GM21367 (cell line): ENCODE measurements at regions not wholly inside any gene's neighbourhood (a gene's known extent, or its start where the extent isn't known, plus 50 kb on each side); places are given as distances from the start of the nearest gene placed in this dataset.
A peak's percentile ranks its signal among the peaks of the same experiment; 100 is the strongest.

Experiments
- ATAC-seq: cut with Tn5 transposase; IDR thresholded peaks from one replicate; pipeline ENCODE4 v1.9.1; 2021; ENCODE audit not compliant: unreplicated experiment

DNA sequence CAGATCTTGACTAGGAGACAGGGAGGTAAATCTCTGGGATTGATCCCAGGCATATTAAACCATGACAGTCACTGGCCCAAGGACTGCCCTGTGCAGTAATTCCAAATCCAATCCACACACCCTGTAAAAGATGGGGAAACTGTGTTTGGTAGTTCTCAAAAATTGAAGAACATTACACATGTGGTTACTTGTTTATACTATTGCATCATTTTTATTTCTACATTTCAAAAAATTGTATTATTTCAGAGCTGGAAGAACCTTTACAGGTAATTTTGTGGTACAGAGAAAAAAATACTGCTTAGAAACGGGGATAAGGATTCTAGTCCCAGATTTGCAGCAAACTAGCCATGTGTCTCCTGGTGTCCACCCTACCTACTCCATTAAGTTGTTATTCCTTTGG, 400.5 kb downstream of the LRIG3 start:
- ATAC-seq = no peak

DNA sequence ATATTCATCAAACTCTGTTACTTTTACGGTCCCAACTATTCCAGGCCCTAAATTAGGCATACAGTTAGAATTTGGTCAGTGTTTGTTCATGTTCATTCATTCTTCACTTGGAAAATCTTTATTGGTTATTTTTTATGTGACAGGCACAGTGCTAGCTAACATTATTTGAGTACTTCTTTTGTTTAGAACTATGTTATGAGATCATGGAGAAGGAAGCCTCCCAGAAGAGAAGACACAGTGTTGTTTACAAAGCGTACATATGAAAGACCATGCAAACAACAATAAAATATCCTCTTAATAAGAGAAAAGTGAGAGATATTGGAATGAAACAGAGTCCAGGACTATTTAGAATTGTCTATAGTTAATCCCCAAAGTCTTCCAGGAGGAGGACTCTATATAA, 399.2 kb downstream of the LRIG3 start:
- ATAC-seq = no peak

DNA sequence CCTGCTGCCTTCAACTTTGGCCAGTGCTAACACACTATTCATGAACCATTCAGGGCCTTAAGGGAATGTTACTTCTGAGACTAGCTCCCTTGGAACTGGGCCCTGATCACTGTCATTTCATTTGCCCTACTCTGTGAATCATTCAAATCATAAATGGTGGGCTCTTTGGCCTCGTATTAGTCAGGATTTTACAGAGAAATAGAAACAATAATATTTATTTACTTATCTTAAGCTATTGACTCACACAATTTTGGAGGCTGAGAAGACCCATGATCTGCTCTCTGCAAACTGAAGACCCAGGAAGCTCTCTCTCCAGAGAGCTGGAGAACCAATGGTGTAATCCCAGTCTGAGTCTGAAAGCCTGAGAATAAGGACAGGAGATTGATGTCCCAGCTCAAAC, 398.5 kb downstream of the LRIG3 start:
- ATAC-seq = no peak

GRCh38 chr12:58523360-58523759, 396.9 kb downstream of the LRIG3 start:
- ATAC-seq = no peak

GRCh38 chr12:58528271-58528670, 392.0 kb downstream of the LRIG3 start:
- ATAC-seq = no peak

GRCh38 chr12:58529114-58529665, 391.1 kb downstream of the LRIG3 start:
- ATAC-seq = no peak

DNA sequence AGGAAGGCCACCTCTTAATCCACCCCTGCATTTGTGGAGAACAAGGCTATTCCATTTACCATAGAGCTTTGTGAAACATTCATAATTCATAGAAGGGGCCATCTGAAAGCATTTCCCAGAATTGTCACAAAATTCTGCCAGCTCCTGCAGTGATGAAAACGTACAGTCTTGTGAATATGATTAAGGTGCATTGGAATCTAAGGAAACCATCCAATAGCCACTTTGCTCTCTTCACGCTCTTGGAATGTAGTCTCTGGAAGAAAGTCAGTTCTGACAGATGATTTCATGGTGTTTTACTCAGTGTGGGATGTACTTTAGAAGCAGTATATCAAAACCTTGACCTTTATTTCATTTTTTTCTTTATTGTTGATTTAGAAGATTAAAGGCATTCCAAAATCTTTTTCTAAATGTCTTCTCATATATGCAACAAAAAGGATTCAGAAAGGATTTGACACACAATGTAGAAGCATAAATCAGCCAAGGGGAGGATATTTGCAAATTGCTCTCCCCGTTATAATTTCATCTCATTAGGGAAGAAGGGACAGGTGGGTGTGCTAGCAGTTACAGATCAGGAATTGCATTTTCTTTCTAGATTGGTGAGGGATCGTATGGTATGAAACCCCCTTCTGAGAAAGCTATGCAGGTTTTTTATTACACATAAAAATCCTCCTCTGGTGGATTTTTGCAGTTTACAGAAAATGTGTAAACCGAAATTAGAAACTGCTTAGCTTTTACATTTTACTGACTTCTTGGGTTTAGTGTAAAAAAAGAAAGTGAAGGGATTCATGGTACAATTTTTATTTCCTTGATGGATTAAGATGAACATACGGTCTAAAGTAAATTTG, 390.2 kb downstream of the LRIG3 start:
- no peak for ATAC-seq

DNA sequence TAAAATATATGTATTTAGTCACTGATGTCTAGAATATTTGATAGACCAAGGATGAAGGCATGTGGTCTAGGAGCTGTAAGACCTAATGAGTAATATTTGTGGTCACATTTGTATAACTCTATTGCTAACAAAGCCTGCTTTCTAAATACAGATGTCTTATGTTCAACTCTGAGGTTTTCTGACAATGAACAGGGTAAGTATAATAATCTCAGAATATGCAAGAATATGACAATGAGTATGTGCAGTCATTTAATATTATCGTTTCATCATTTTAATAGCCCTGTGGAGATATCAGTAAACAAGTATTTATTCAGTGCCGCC, 389.6 kb downstream of the LRIG3 start:
- no peak for ATAC-seq

DNA sequence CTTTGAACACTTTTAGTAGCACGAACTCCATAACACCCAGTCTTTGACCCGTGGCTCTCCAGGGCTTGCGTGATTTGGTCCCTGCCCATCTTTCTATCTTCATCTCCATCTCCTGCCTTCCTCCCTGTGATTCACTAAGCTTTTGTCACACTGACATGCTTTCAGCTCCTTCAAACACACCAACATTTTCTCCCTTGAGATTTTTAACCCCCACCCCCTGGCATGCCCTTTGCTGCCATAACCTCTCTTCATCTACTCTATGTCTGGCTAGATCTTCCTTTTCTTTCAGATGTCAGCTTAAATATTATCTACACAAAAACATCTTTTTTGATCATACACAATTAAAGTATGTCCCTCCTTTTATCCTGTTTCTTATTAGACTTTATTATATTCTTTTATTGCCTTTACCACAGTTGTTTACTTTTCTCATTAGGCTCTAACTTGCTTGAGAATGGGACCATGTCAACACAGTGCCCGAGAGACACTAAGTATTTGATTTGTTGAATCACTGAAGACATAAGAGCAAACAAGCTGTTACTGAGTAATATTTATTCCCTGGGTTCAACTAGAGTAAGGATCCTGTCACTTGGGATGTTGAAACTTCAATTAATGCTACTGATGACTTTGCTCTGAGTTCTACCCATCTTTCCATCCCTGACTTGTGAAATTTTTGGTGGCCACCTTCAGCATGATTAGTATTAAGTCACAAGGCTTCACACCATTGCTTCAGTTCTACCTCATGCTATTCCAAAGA, 387.3 kb downstream of the LRIG3 start:
- ATAC-seq = no peak

DNA sequence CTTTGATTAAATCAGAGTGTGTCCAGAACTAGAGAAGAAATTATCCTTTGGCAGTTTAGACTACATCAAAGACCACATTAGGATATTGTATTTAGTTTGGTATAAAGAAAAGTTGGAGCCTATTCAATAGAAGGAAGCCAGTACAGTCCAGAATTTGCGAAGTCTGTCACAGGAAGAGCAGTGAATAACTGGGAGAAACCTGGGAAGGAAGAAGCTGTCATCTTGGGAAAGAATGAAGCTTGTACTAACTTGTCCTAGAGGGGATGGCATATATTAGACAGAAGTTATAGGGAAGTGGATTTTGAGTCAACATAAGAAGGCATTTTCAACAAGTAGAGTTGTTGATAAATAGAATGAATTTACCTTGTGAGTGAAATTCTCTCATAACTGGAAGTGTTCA, 386.7 kb downstream of the LRIG3 start:
- no peak for ATAC-seq

DNA sequence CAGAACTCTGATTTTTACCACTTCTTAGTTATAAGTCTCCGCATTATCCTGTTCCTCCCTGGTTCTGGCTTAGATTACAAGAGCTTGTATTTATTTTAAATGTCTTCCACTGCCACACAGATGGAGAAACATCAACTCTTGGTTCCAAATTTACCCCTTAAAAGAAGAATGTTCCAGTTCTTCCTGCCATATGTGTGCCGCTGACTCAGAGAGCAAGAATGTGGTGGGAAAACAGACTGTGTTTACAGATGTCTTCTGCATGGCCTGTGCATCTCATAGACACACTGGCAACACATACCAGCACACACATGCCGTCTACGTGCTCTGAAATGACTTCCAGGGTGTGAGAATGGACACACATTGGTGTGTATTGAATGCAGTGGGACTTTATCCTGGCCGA, 383.0 kb downstream of the LRIG3 start:
- ATAC-seq = no peak

- ATAC-seq = no peak
These were observed 381.0 kb downstream of the LRIG3 start for GRCh38 chr12:58539295-58539694.

DNA sequence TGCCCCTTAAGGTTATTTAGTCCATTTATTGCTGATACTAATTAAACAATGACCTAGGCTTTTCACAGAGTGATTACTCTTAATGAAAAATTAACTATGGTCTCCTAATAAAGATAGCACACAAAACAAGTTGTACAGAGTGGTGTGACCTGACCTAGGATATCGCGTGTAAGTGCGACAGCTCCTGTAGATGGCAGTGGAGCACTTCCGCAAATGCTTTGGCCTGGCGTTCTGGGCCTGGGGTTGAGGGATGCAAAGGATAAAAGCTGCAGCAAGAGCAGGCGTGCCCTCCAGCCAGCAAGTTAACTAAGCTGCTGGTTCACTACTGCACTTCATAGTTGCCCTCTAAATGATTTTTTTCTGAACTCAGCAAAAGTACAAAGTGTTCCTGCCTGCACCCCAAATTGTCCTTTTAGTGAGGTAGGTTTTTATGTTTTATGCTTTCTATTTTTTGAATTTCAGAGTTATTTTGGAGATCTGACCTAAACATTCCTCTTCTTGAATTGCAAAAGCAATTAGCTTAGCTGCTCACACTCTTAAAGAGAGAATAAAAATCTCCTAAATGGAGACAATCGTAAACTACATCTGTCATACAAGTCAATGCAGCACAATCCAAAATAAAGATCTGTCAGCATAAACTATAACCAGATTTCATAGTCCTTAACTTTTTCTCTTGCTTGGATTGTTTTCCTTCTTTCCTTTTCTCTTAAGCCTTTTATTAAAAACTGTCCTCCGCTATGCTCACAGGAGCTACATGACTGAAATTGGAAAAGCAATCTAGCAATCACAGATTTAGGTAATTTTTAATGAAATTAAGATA, 379.6 kb downstream of the LRIG3 start:
- peak; percentile 89 for ATAC-seq

DNA sequence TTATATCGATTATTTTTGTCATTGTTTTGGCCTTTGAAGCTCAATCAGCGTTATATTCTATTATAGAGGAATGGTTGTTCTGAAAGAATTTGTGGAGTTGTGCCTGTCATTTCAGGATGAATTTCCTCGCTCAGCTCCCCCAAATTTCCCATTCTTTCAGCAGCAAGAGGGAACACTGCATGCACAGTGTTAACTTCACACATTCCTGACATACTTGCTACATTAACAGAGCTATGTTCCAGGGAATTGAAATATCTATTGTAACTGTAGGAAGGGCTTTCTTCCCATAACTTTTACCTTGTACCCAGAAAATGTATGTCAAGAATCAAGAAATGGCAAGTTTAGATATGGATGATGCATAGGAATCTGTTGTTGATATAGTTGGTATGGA, 379.0 kb downstream of the LRIG3 start:
- ATAC-seq = no peak

GRCh38 chr12:58544281-58544680, 376.0 kb downstream of the LRIG3 start:
- ATAC-seq = no peak

GRCh38 chr12:58547217-58547616, 373.1 kb downstream of the LRIG3 start:
- ATAC-seq = no peak

DNA sequence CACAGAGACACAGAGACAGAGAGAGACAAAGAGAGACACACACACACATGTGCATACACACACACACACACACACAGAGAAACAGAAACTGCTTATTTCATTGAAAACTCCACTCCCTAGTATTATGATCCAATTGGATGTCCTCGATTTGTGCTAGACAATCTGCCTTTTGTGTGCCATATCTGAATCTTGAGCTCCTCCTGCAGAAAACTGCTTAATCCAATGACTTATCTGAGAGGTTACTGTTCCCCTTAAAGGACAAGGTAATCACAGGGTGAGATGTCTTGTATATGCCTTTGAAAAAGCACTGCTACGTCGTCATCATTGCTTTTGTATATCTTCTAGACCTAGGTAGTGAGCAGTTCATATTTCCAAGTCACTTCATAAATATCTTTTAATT, 371.5 kb downstream of the LRIG3 start:
- no peak for ATAC-seq

GRCh38 chr12:58554522-58555157, 365.7 kb downstream of the LRIG3 start:
- no peak for ATAC-seq

DNA sequence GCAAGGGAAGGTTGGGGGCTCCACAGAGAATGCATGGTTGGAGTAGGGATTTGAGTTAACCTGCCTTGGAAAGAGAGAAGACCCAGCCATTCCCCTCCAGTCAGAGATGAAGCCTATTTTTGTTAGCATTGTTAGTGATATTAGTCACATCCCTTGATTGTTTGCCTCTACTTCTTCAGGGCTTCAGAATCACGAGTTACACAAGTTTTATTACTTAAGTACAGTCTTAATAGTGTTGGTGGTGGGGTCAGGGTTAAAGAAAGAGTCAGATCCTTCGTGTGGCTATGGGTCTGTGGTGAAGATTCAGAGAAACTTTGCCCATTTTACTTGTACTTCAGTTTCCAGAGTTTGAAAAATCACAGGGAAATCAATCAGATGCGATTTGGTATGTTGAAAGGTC, 363.1 kb downstream of the LRIG3 start:
- no peak for ATAC-seq

DNA sequence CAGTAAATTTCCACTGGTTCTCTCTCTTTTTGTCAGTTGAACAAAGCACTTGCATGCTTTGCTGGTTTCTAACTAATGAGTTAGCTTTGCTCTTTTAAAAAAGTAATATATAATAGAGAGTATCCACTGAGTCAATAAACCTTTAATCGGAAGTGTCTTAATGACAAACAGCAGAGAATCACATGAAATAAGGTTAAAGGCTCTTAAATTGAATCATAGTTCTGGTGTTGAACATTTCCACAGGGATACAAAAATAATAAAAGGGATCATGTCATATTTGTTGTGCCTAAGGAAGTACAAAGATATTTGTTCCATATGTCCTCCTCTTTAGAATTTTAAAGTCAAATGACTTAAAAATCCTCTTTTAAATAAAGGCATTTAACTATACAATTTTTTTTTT, 362.6 kb downstream of the LRIG3 start:
- no peak for ATAC-seq

DNA sequence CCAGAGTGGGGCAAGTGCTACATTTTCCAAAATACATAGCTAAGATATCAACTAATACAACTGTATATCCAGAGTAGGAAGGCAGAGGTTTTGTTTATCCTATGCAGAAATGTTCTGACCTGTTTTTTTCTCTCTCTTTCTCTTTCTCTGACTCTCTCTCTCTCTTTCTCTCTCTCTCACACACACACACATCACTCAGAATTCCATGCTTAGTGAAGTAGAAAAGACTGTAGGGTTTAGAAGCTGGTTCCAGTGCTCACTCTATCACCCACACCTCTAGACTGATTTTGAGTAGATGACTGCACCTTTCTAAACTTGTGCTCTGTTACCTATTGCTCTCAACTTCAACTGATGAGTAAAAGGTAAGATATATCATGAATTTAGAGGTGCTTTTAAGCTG, 356.7 kb downstream of the LRIG3 start:
- ATAC-seq = no peak
